ENCODE measurements at regions not wholly inside any gene's neighbourhood (a gene's known extent, or its start where the extent isn't known, plus 50 kb on each side); places are given as distances from the start of the nearest gene placed in this dataset.
"Not testable (repeated sequence)": the region's sequence is repeated elsewhere in the genome, so short reads cannot be mapped to it uniquely, and the experiment has no call there.

GRCh38 chr15:20267051-20267730 lies 274.4 kb downstream of the GOLGA6L6 start:
- DNase-seq (ENCODE audit: low read depth), result not testable (repeated sequence)

- not testable (repeated sequence) for DNase-seq (ENCODE audit: low read depth)
Measured at GRCh38 chr15:20265710-20266109, 275.9 kb downstream of the GOLGA6L6 start.

- not testable (repeated sequence) for DNase-seq (ENCODE audit: low read depth)
Measured at GRCh38 chr15:20261321-20262280, 280.0 kb downstream of the GOLGA6L6 start.

GRCh38 chr15:20260650-20261049 lies 280.9 kb downstream of the GOLGA6L6 start:
- not testable (repeated sequence) for DNase-seq (ENCODE audit: low read depth)

- DNase-seq (ENCODE audit: low read depth), result not testable (repeated sequence)
Measured at GRCh38 chr15:20259559-20260190, 281.9 kb downstream of the GOLGA6L6 start.

GRCh38 chr15:20256394-20256793 lies 285.2 kb downstream of the GOLGA6L6 start:
- DNase-seq (ENCODE audit: low read depth), result not testable (repeated sequence)

GRCh38 chr15:20255641-20256040 lies 286.0 kb downstream of the GOLGA6L6 start:
- DNase-seq (ENCODE audit: low read depth), result not testable (repeated sequence)

GRCh38 chr15:20253047-20253615 lies 288.5 kb downstream of the GOLGA6L6 start:
- not testable (repeated sequence) for DNase-seq (ENCODE audit: low read depth)

- not testable (repeated sequence) for DNase-seq (ENCODE audit: low read depth)
Measured at GRCh38 chr15:20252040-20252439, 289.6 kb downstream of the GOLGA6L6 start.

GRCh38 chr15:20251214-20252005 lies 290.2 kb downstream of the GOLGA6L6 start:
- DNase-seq (ENCODE audit: low read depth), result not testable (repeated sequence)

- DNase-seq (ENCODE audit: low read depth), result not testable (repeated sequence)
Measured at GRCh38 chr15:20250206-20250605, 291.4 kb downstream of the GOLGA6L6 start.

- DNase-seq (ENCODE audit: low read depth), result not testable (repeated sequence)
Measured at GRCh38 chr15:20249677-20249970, 292.0 kb downstream of the GOLGA6L6 start.

- not testable (repeated sequence) for DNase-seq (ENCODE audit: low read depth)
Measured at GRCh38 chr15:20248434-20248833, 293.2 kb downstream of the GOLGA6L6 start.

- not testable (repeated sequence) for DNase-seq (ENCODE audit: low read depth)
Measured at GRCh38 chr15:20247137-20247536, 294.5 kb downstream of the GOLGA6L6 start.

- not testable (repeated sequence) for DNase-seq (ENCODE audit: low read depth)
Measured at GRCh38 chr15:20246624-20247023, 295.0 kb downstream of the GOLGA6L6 start.

- not testable (repeated sequence) for DNase-seq (ENCODE audit: low read depth)
Measured at GRCh38 chr15:20245856-20246255, 295.7 kb downstream of the GOLGA6L6 start.

- not testable (repeated sequence) for DNase-seq (ENCODE audit: low read depth)
Measured at GRCh38 chr15:20244792-20245191, 296.8 kb downstream of the GOLGA6L6 start.

GRCh38 chr15:20243486-20244240 lies 297.9 kb downstream of the GOLGA6L6 start:
- DNase-seq (ENCODE audit: low read depth), result not testable (repeated sequence)

- DNase-seq (ENCODE audit: low read depth), result not testable (repeated sequence)
Measured at GRCh38 chr15:20240366-20240917, 301.2 kb downstream of the GOLGA6L6 start.

GRCh38 chr15:20239186-20239585 lies 302.4 kb downstream of the GOLGA6L6 start:
- not testable (repeated sequence) for DNase-seq (ENCODE audit: low read depth)

All from stimulated activated CD8-positive, alpha-beta memory T cell treated with anti-CD3 and anti-CD28 coated beads, Interleukin-4, amount 100 ng/mL, for 24 hours (primary cell).